H1 (cell line): ENCODE measurements at regions not wholly inside any gene's neighbourhood (a gene's known extent, or its start where the extent isn't known, plus 50 kb on each side); places are given as distances from the start of the nearest gene placed in this dataset.

Source experiments
- KDM1A ChIP-seq: fragments of 200-600, 300-600 bp; sonication (generic); IDR thresholded peaks from 2 replicates; pipeline ENCODE4 v1.7.1; 2016; ENCODE audit warnings: mild to moderate bottlenecking, low read length, borderline replicate concordance
- MAFK ChIP-seq: IDR thresholded peaks from 2 replicates; pipeline ENCODE4 v1.6.1; 2012; ENCODE audit warnings: low read depth, mild to moderate bottlenecking, improper control_type of control experiment, low read length
- TCF12 ChIP-seq: IDR thresholded peaks from 2 replicates; pipeline ENCODE4 v1.6.1; 2011; ENCODE audit warnings: low read depth, mild to moderate bottlenecking, low read length

GRCh38 chr20:56764671-56765070 is 135.6 kb downstream of the TFAP2C start (continued):
- TF ChIP-seq KDM1A: 0 out of 2 replicates have a peak, but pooled peaks have one; percentile 33
- no peak for TF ChIP-seq TCF12
- no peak for TF ChIP-seq MAFK
